ENCODE measurements at regions not wholly inside any gene's neighbourhood (a gene's known extent, or its start where the extent isn't known, plus 50 kb on each side); places are given as distances from the start of the nearest gene placed in this dataset.

- peak; percentile 98 for DNase-seq (ENCODE audit: low read depth)
Observed at GRCh38 chr12:24039113-24039525, 89.6 kb upstream of the SOX5 start.

GRCh38 chr12:24038211-24038997 lies 88.9 kb upstream of the SOX5 start:
- no peak for DNase-seq (ENCODE audit: low read depth)

GRCh38 chr12:24036438-24037216 lies 87.2 kb upstream of the SOX5 start:
- DNase-seq (ENCODE audit: low read depth), result no peak

GRCh38 chr12:24034894-24035293 lies 85.4 kb upstream of the SOX5 start:
- no peak for DNase-seq (ENCODE audit: low read depth)

GRCh38 chr12:24034160-24034559 lies 84.7 kb upstream of the SOX5 start:
- DNase-seq (ENCODE audit: low read depth), result no peak

GRCh38 chr12:24027352-24027751 lies 77.9 kb upstream of the SOX5 start:
- no peak for DNase-seq (ENCODE audit: low read depth)

GRCh38 chr12:24025153-24025798 lies 75.8 kb upstream of the SOX5 start:
- no peak for DNase-seq (ENCODE audit: low read depth)

GRCh38 chr12:24023081-24023480 lies 73.6 kb upstream of the SOX5 start:
- DNase-seq (ENCODE audit: low read depth), result no peak

GRCh38 chr12:24021164-24021502 lies 71.7 kb upstream of the SOX5 start:
- no peak for DNase-seq (ENCODE audit: low read depth)

GRCh38 chr12:24020397-24021163 lies 71.1 kb upstream of the SOX5 start:
- no peak for DNase-seq (ENCODE audit: low read depth)

GRCh38 chr12:24015833-24016160 lies 66.3 kb upstream of the SOX5 start:
- no peak for DNase-seq (ENCODE audit: low read depth)

- DNase-seq (ENCODE audit: low read depth), result no peak
Observed at GRCh38 chr12:24014915-24015832, 65.7 kb upstream of the SOX5 start.

- DNase-seq (ENCODE audit: low read depth), result no peak
Observed at GRCh38 chr12:24014240-24014639, 64.8 kb upstream of the SOX5 start.

- DNase-seq (ENCODE audit: low read depth), result peak; percentile 13
Observed at GRCh38 chr12:24012528-24012927, 63.1 kb upstream of the SOX5 start.

GRCh38 chr12:24011927-24012507 lies 62.5 kb upstream of the SOX5 start:
- DNase-seq (ENCODE audit: low read depth), result no peak

- DNase-seq (ENCODE audit: low read depth), result no peak
Observed at GRCh38 chr12:24008166-24008565, 58.7 kb upstream of the SOX5 start.

Data from stromal cell of bone marrow (primary cell).